NCI-H524 treated with DMSO at 0.1 percent for 48 hours (cell line): ENCODE measurements at regions not wholly inside any gene's neighbourhood (a gene's known extent, or its start where the extent isn't known, plus 50 kb on each side); places are given as distances from the start of the nearest gene placed in this dataset.
"Not testable (repeated sequence)": the region's sequence is repeated elsewhere in the genome, so short reads cannot be mapped to it uniquely, and the experiment has no call there.

Experiments
- DNase-seq: peaks from one replicate; lab custom pipeline; 2025; lab: John Stamatoyannopoulos, UW

- DNase-seq, result no peak
Measured at GRCh38 chr11:37323843-37324242, 725.8 kb upstream of the RAG2 start.

- no peak for DNase-seq
Measured at GRCh38 chr11:37322333-37323194, 724.5 kb upstream of the RAG2 start.

- no peak for DNase-seq
Measured at GRCh38 chr11:37320921-37321320, 722.9 kb upstream of the RAG2 start.

GRCh38 chr11:37317803-37318202 is 719.8 kb upstream of the RAG2 start:
- no peak for DNase-seq

- DNase-seq, result no peak
Measured at GRCh38 chr11:37313266-37313665, 715.2 kb upstream of the RAG2 start.

- DNase-seq, result no peak
Measured at GRCh38 chr11:37306563-37306962, 708.5 kb upstream of the RAG2 start.

GRCh38 chr11:37301405-37301804 is 703.4 kb upstream of the RAG2 start:
- not testable (repeated sequence) for DNase-seq

GRCh38 chr11:37298173-37298572 is 700.1 kb upstream of the RAG2 start:
- no peak for DNase-seq

- no peak for DNase-seq
Measured at GRCh38 chr11:37286890-37287289, 688.9 kb upstream of the RAG2 start.

- no peak for DNase-seq
Measured at GRCh38 chr11:37282367-37282766, 684.3 kb upstream of the RAG2 start.

GRCh38 chr11:37280200-37280599 is 682.2 kb upstream of the RAG2 start:
- no peak for DNase-seq

- DNase-seq, result no peak
Measured at GRCh38 chr11:37277896-37278465, 679.9 kb upstream of the RAG2 start.

GRCh38 chr11:37264783-37265182 is 666.7 kb upstream of the RAG2 start:
- no peak for DNase-seq

- DNase-seq, result no peak
Measured at GRCh38 chr11:37264060-37264459, 666.0 kb upstream of the RAG2 start.

GRCh38 chr11:37263467-37263866 is 665.4 kb upstream of the RAG2 start:
- not testable (repeated sequence) for DNase-seq

- DNase-seq, result no peak
Measured at GRCh38 chr11:37259734-37260133, 661.7 kb upstream of the RAG2 start.

GRCh38 chr11:37248145-37248544 is 650.1 kb upstream of the RAG2 start:
- no peak for DNase-seq

- not testable (repeated sequence) for DNase-seq
Measured at GRCh38 chr11:37246092-37246491, 648.1 kb upstream of the RAG2 start.

- DNase-seq, result no peak
Measured at GRCh38 chr11:37230865-37231264, 632.8 kb upstream of the RAG2 start.

- DNase-seq, result no peak
Measured at GRCh38 chr11:37223962-37224361, 625.9 kb upstream of the RAG2 start.

- DNase-seq, result no peak
Measured at GRCh38 chr11:37203006-37203405, 605.0 kb upstream of the RAG2 start.

GRCh38 chr11:37199082-37199481 is 601.0 kb upstream of the RAG2 start:
- DNase-seq, result no peak

- no peak for DNase-seq
Measured at GRCh38 chr11:37184326-37184725, 586.3 kb upstream of the RAG2 start.

GRCh38 chr11:37182031-37182430 is 584.0 kb upstream of the RAG2 start:
- DNase-seq, result no peak
